Uterus (tissue), 2 donors: ENCODE measurements at regions not wholly inside any gene's neighbourhood (a gene's known extent, or its start where the extent isn't known, plus 50 kb on each side); places are given as distances from the start of the nearest gene placed in this dataset.

Experiments
- CTCF ChIP-seq, 4 experiments: fragments of 200-600 bp in 2 of 4; fragments of 450-650 bp in 2 of 4; sonication (generic) in 2 of 4; IDR thresholded peaks; one replicate each; pipeline ENCODE4 v1.5.1; 2016 to 2019; ENCODE audit warnings: antibody characterized with exemption in 4 of 4, mild to moderate bottlenecking in 2 of 4, moderate library complexity in 1 of 4
- POLR2A ChIP-seq, 2 donors: fragments of 450-650 bp; IDR thresholded peaks; one replicate each; pipeline ENCODE4 v1.6.1; 2016; ENCODE audit warnings: antibody characterized with exemption in 2 of 2, mild to moderate bottlenecking in 1 of 2, moderate library complexity in 1 of 2

- TF ChIP-seq POLR2A (IDR thresholded peaks at IDR 0.05) (no peak), CTCF (IDR thresholded peaks at IDR 0.05) (no peak)
Observed at GRCh38 chr2:118627156-118627555, 220.3 kb downstream of the EN1 start.
